Mesenchymal stem cell (in vitro differentiated cells and primary cell): ENCODE measurements at regions not wholly inside any gene's neighbourhood (a gene's known extent, or its start where the extent isn't known, plus 50 kb on each side); places are given as distances from the start of the nearest gene placed in this dataset.
A peak's percentile ranks its signal among the peaks of the same experiment; 100 is the strongest.

Experiments used
- DNase-seq: peaks from one replicate; pipeline ENCODE4 v3.0.0-alpha.2; 2013
- H2AFZ ChIP-seq: one replicate; pipeline ENCODE4 v1.6.1; 2013; ENCODE audit warnings: low read depth, mild to moderate bottlenecking, control low read depth, inconsistent platforms, low read length, moderate library complexity
- H2AK5ac ChIP-seq: 2 replicates; pipeline ENCODE4 v1.6.1; 2013; ENCODE audit warnings: low read length, moderate library complexity, mild to moderate bottlenecking, inconsistent platforms; ENCODE audit not compliant: severe bottlenecking
- H2BK120ac ChIP-seq: one replicate; pipeline ENCODE4 v1.6.1; 2013; ENCODE audit warnings: low read depth, mild to moderate bottlenecking, inconsistent platforms, low read length, moderate library complexity
- H2BK12ac ChIP-seq, 2 experiments: one replicate each; pipeline ENCODE4 v1.6.1; 2013; ENCODE audit warnings: inconsistent platforms in 2 of 2, low read length in 2 of 2, mild to moderate bottlenecking in 2 of 2, moderate library complexity in 2 of 2, control low read depth in 1 of 2
- H2BK15ac ChIP-seq: one replicate; pipeline ENCODE4 v1.6.1; 2013; ENCODE audit warnings: mild to moderate bottlenecking, low read depth, inconsistent platforms; ENCODE audit not compliant: poor library complexity, severe bottlenecking
- H2BK5ac ChIP-seq: 2 replicates; pipeline ENCODE4 v1.6.1; 2013; ENCODE audit warnings: low read depth, mild to moderate bottlenecking, low read length, control low read depth, inconsistent platforms; ENCODE audit not compliant: poor library complexity, severe bottlenecking
- H3K14ac ChIP-seq, 2 experiments: one replicate each; pipeline ENCODE4 v1.6.1; 2013; ENCODE audit warnings: inconsistent platforms in 2 of 2, low read length in 2 of 2, control low read depth in 1 of 2, mild to moderate bottlenecking in 1 of 2, moderate library complexity in 1 of 2
- H3K18ac ChIP-seq, 2 experiments: one replicate each; pipeline ENCODE4 v1.6.1; 2013; ENCODE audit warnings: inconsistent platforms in 2 of 2, low read length in 2 of 2, control low read depth in 1 of 2, low read depth in 1 of 2, mild to moderate bottlenecking in 1 of 2
- H3K23ac ChIP-seq, 2 experiments: one replicate each; pipeline ENCODE4 v1.6.1; 2013; ENCODE audit warnings: inconsistent platforms in 2 of 2, low read length in 2 of 2, mild to moderate bottlenecking in 2 of 2, moderate library complexity in 2 of 2, control low read depth in 1 of 2
- H3K27ac ChIP-seq: 2 replicates; pipeline ENCODE4 v1.5.1; 2013; ENCODE audit warnings: mild to moderate bottlenecking, moderate library complexity, low read length, control low read depth, inconsistent platforms; ENCODE audit not compliant: poor library complexity, severe bottlenecking
- H3K27me3 ChIP-seq, 2 experiments: 2 replicates each; pipeline versions ENCODE4 v1.6.1 to v1.7.0; 2013; ENCODE audit warnings: low read length in 2 of 2, mild to moderate bottlenecking in 2 of 2, moderate library complexity in 2 of 2, control low read depth in 1 of 2, inconsistent platforms in 1 of 2; ENCODE audit not compliant: control insufficient read depth in 1 of 2, insufficient read depth in 1 of 2
- H3K36me3 ChIP-seq, 2 experiments: 2 replicates each; pipeline versions ENCODE4 v1.6.1 to v1.7.0; 2013; ENCODE audit warnings: low read length in 2 of 2, control low read depth in 1 of 2, inconsistent platforms in 1 of 2, low read depth in 1 of 2, mild to moderate bottlenecking in 1 of 2; ENCODE audit not compliant: insufficient read depth in 2 of 2, control insufficient read depth in 1 of 2
- H3K4ac ChIP-seq, 2 experiments: one replicate each; pipeline ENCODE4 v1.6.1; 2013; ENCODE audit warnings: inconsistent platforms in 2 of 2, low read length in 2 of 2, mild to moderate bottlenecking in 2 of 2, moderate library complexity in 2 of 2, control low read depth in 1 of 2, low read depth in 1 of 2
- H3K4me1 ChIP-seq: 2 replicates; pipeline ENCODE4 v1.6.1; 2013; ENCODE audit warnings: low read depth, low read length, control low read depth; ENCODE audit not compliant: control insufficient read depth, insufficient read depth
- H3K4me2 ChIP-seq: 2 replicates; pipeline ENCODE4 v1.6.1; 2013; ENCODE audit warnings: low read length, mild to moderate bottlenecking, inconsistent platforms; ENCODE audit not compliant: poor library complexity, severe bottlenecking
- H3K4me3 ChIP-seq, 2 experiments: 2 replicates each; pipeline versions ENCODE4 v1.5.1 to v1.7.0; 2013; ENCODE audit warnings: low read length in 2 of 2, mild to moderate bottlenecking in 2 of 2, control low read depth in 1 of 2, low read depth in 1 of 2; ENCODE audit not compliant: insufficient read depth in 1 of 2
- H3K79me1 ChIP-seq: replicated peaks from 2 replicates; pipeline ENCODE4 v1.6.1; 2013; ENCODE audit warnings: mild to moderate bottlenecking, control low read depth, low read length, inconsistent platforms; ENCODE audit not compliant: poor library complexity, severe bottlenecking
- H3K9ac ChIP-seq: 2 replicates; pipeline ENCODE4 v1.7.0; 2013; ENCODE audit warnings: mild to moderate bottlenecking, low read length, moderate library complexity
- H3K9me3 ChIP-seq: 2 replicates; pipeline ENCODE4 v1.7.0; 2013; ENCODE audit warnings: mild to moderate bottlenecking, low read length; ENCODE audit not compliant: control insufficient read depth
- H4K8ac ChIP-seq: one replicate; pipeline ENCODE4 v1.6.1; 2013; ENCODE audit warnings: inconsistent platforms, mild to moderate bottlenecking, low read length, moderate library complexity
- H4K91ac ChIP-seq: one replicate; pipeline ENCODE4 v1.6.1; 2013; ENCODE audit warnings: mild to moderate bottlenecking, low read length, inconsistent platforms
- WGBS: methylation state at CpG from one replicate; pipeline ENCODE4 v1.1.7; 2013; ENCODE audit warnings: mixed read lengths; 5-methylcytosine and 5-hydroxymethylcytosine counted together

GRCh38 chr6:110537208-110538123, 61.1 kb upstream of the SLC22A16 start:
- peak overlapping the region in 1 of 2 experiments; percentile 40 for H3K18ac ChIP-seq
- WGBS = 61% methylated on average over 8 of the region's 8 CpGs
- DNase-seq = peak; percentile 96
- no peak overlapping the region for H2BK15ac ChIP-seq
- peaks cover 11% of the 10 kb centered on the region for H3K4me1 ChIP-seq
- no peaks in the 10 kb centered on the region for H3K27me3 ChIP-seq
- no peak overlapping the region for H4K8ac ChIP-seq
- no peak overlapping the region for H2BK120ac ChIP-seq
- H2BK5ac ChIP-seq = no peak overlapping the region
- H3K27ac ChIP-seq = peak overlapping the region; percentile 74
- no peaks in the 10 kb centered on the region for H3K79me1 ChIP-seq
- no peak overlapping the region for H3K23ac ChIP-seq
- H3K4me3 ChIP-seq = peak overlapping the region in 1 of 2 experiments; percentile 39
- no peaks in the 10 kb centered on the region for H3K36me3 ChIP-seq
- no peak overlapping the region for H3K14ac ChIP-seq
- no peak overlapping the region for H4K91ac ChIP-seq
- H2AK5ac ChIP-seq = no peak overlapping the region
- no peak overlapping the region for H2AFZ ChIP-seq
- H3K4me2 ChIP-seq = peak overlapping the region; percentile 27
- H2BK12ac ChIP-seq = peak overlapping the region in 1 of 2 experiments; percentile 78
- no peaks in the 10 kb centered on the region for H3K9me3 ChIP-seq
- H3K9ac ChIP-seq = peak overlapping the region; percentile 72
- no peak overlapping the region for H3K4ac ChIP-seq

GRCh38 chr6:110534731-110535492, 58.5 kb upstream of the SLC22A16 start:
- H2BK12ac ChIP-seq = peak overlapping the region in 1 of 2 experiments; percentile 54
- H3K18ac ChIP-seq = no peak overlapping the region
- no peaks in the 10 kb centered on the region for H3K9me3 ChIP-seq
- no peak overlapping the region for H3K14ac ChIP-seq
- H4K8ac ChIP-seq = peak overlapping the region; percentile 64
- H3K4me1 ChIP-seq = peaks cover 4% of the 10 kb centered on the region
- H4K91ac ChIP-seq = peak overlapping the region; percentile 27
- H2AFZ ChIP-seq = no peak overlapping the region
- no peak overlapping the region for H3K27ac ChIP-seq
- no peak overlapping the region for H2AK5ac ChIP-seq
- peak; percentile 69 for DNase-seq
- no peaks in the 10 kb centered on the region for H3K27me3 ChIP-seq
- H3K23ac ChIP-seq = no peak overlapping the region
- WGBS = 89% methylated on average over 2 of the region's 3 CpGs
- no peaks in the 10 kb centered on the region for H3K79me1 ChIP-seq
- H3K4me2 ChIP-seq = no peak overlapping the region
- no peak overlapping the region for H3K4me3 ChIP-seq
- H2BK15ac ChIP-seq = no peak overlapping the region
- peak overlapping the region; percentile 45 for H3K9ac ChIP-seq
- H2BK120ac ChIP-seq = peak overlapping the region; percentile 19
- no peak overlapping the region for H2BK5ac ChIP-seq
- H3K4ac ChIP-seq = no peak overlapping the region
- no peaks in the 10 kb centered on the region for H3K36me3 ChIP-seq

- H3K9me3 ChIP-seq = no peaks in the 10 kb centered on the region
- no peak overlapping the region for H2BK15ac ChIP-seq
- no peak for DNase-seq
- H3K79me1 ChIP-seq = no peaks in the 10 kb centered on the region
- H3K36me3 ChIP-seq = no peaks in the 10 kb centered on the region
- H3K27ac ChIP-seq = no peak overlapping the region
- H2BK120ac ChIP-seq = no peak overlapping the region
- no peaks in the 10 kb centered on the region for H3K27me3 ChIP-seq
- no peak overlapping the region for H2AK5ac ChIP-seq
- H3K4me1 ChIP-seq = peaks cover 7% of the 10 kb centered on the region
- H2BK12ac ChIP-seq = no peak overlapping the region
- H2AFZ ChIP-seq = no peak overlapping the region
- no CpG with 5 or more reads among the region's 1 CpG for WGBS
- no peak overlapping the region for H2BK5ac ChIP-seq
- H3K14ac ChIP-seq = no peak overlapping the region
- H3K4me3 ChIP-seq = no peak overlapping the region
- no peak overlapping the region for H4K91ac ChIP-seq
- no peak overlapping the region for H4K8ac ChIP-seq
- H3K23ac ChIP-seq = no peak overlapping the region
- H3K9ac ChIP-seq = no peak overlapping the region
- H3K4ac ChIP-seq = no peak overlapping the region
- H3K18ac ChIP-seq = no peak overlapping the region
- no peak overlapping the region for H3K4me2 ChIP-seq
These were observed 56.0 kb upstream of the SLC22A16 start for GRCh38 chr6:110532431-110532830.

DNA sequence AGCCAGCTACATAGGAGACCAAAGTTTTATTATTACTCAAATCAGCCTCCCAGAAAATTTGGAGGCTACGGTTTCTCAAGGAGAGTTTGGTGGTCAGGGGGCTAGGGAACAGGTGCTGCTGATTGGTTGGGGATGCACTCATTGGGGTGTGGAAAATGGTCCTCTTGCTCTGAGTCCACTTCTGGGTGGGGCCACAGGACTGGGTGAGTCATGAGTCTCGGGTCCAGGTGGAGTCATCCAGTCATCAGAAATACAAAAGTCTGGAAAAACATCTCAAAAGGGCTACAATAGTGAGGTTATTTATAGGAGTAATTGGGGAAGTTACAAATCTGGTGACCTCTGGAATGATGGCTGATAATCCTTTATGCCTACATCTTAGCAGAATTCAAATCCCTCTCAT, 54.3 kb upstream of the SLC22A16 start:
- no peak overlapping the region for H2AK5ac ChIP-seq
- H3K9me3 ChIP-seq = no peaks in the 10 kb centered on the region
- 100% methylated on average over 1 of the region's 2 CpGs for WGBS

More for the DNA sequence above, 54.3 kb upstream of the SLC22A16 start:
- Histone ChIP-seq H2BK15ac (no peak overlapping the region), H2BK5ac (no peak overlapping the region), H3K18ac (peak overlapping the region in 1 of 2 experiments; percentile 63), H3K79me1 (no peaks in the 10 kb centered on the region), H3K4me1 (peaks cover 7% of the 10 kb centered on the region), H3K14ac (no peak overlapping the region), H3K27ac (no peak overlapping the region), H2BK12ac (peak overlapping the region; percentile 42 to 45), H4K8ac (no peak overlapping the region), H3K23ac (no peak overlapping the region), H3K4me2 (no peak overlapping the region), H4K91ac (no peak overlapping the region), H3K4me3 (no peak overlapping the region), H2AFZ (no peak overlapping the region), H3K9ac (no peak overlapping the region), H3K36me3 (no peaks in the 10 kb centered on the region), H2BK120ac (no peak overlapping the region), H3K27me3 (no peaks in the 10 kb centered on the region), H3K4ac (peak overlapping the region in 1 of 2 experiments; percentile 77)
- DNase-seq = peak; percentile 11
